ENCODE measurements at regions not wholly inside any gene's neighbourhood (a gene's known extent, or its start where the extent isn't known, plus 50 kb on each side); places are given as distances from the start of the nearest gene placed in this dataset.

- TF ChIP-seq CTCF (conservative IDR thresholded peaks at IDR 0.05; ENCODE audit: low read depth, low read length) (no peak), EZH2 (IDR thresholded peaks at IDR 0.05; ENCODE audit: low read length, unreplicated experiment) (no peak), EZH2phosphoT487 (IDR thresholded peaks at IDR 0.05; ENCODE audit: borderline replicate concordance, low read length) (no peak)
Observed at GRCh38 chr5:2324788-2325187, 426.7 kb downstream of the IRX2 start.
